ENCODE measurements at regions not wholly inside any gene's neighbourhood (a gene's known extent, or its start where the extent isn't known, plus 50 kb on each side); places are given as distances from the start of the nearest gene placed in this dataset.

GRCh38 chr14:58992935-58993334 is 195.5 kb upstream of the DAAM1 start:
- H3K36me3 Mint-ChIP-seq: 0 out of 2 replicates have a peak, but pooled peaks cover 3% of the 10 kb centered on the region
- no peak for ATAC-seq
- H3K27ac Mint-ChIP-seq: no peak overlapping the region
- TF ChIP-seq TP53 (CRISPR knock-in tag; IDR thresholded peaks at IDR 0.05): no peak
- no peak for TF ChIP-seq ATF1 (CRISPR knock-in tag; IDR thresholded peaks at IDR 0.05)
- no peak for TF ChIP-seq NFYB (CRISPR knock-in tag; conservative IDR thresholded peaks at IDR 0.05; ENCODE audit: low read depth)
- TF ChIP-seq ZNF219 (CRISPR knock-in tag; IDR thresholded peaks at IDR 0.05; ENCODE audit: borderline replicate concordance): no peak
- TF ChIP-seq NR3C1 (CRISPR knock-in tag; conservative IDR thresholded peaks at IDR 0.05; ENCODE audit: low read depth): no peak
- TF ChIP-seq SP1 (CRISPR knock-in tag; conservative IDR thresholded peaks at IDR 0.05): no peak
- no peak for TF ChIP-seq SOX15 (CRISPR knock-in tag; IDR thresholded peaks at IDR 0.05)
- TF ChIP-seq, protein P1, sequence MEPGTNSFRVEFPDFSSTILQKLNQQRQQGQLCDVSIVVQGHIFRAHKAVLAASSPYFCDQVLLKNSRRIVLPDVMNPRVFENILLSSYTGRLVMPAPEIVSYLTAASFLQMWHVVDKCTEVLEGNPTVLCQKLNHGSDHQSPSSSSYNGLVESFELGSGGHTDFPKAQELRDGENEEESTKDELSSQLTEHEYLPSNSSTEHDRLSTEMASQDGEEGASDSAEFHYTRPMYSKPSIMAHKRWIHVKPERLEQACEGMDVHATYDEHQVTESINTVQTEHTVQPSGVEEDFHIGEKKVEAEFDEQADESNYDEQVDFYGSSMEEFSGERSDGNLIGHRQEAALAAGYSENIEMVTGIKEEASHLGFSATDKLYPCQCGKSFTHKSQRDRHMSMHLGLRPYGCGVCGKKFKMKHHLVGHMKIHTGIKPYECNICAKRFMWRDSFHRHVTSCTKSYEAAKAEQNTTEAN (CRISPR knock-in tag; IDR thresholded peaks at IDR 0.05): no peak
- TF ChIP-seq, protein P2, sequence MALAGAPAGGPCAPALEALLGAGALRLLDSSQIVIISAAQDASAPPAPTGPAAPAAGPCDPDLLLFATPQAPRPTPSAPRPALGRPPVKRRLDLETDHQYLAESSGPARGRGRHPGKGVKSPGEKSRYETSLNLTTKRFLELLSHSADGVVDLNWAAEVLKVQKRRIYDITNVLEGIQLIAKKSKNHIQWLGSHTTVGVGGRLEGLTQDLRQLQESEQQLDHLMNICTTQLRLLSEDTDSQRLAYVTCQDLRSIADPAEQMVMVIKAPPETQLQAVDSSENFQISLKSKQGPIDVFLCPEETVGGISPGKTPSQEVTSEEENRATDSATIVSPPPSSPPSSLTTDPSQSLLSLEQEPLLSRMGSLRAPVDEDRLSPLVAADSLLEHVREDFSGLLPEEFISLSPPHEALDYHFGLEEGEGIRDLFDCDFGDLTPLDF (CRISPR knock-in tag; IDR thresholded peaks at IDR 0.05): no peak
- TF ChIP-seq, protein P3, sequence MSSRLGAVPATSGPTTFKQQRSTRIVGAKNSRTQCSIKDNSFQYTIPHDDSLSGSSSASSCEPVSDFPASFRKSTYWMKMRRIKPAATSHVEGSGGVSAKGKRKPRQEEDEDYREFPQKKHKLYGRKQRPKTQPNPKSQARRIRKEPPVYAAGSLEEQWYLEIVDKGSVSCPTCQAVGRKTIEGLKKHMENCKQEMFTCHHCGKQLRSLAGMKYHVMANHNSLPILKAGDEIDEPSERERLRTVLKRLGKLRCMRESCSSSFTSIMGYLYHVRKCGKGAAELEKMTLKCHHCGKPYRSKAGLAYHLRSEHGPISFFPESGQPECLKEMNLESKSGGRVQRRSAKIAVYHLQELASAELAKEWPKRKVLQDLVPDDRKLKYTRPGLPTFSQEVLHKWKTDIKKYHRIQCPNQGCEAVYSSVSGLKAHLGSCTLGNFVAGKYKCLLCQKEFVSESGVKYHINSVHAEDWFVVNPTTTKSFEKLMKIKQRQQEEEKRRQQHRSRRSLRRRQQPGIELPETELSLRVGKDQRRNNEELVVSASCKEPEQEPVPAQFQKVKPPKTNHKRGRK (CRISPR knock-in tag; IDR thresholded peaks at IDR 0.05; ENCODE audit: borderline replicate concordance): no peak
- no peak for TF ChIP-seq MAX (CRISPR knock-in tag; IDR thresholded peaks at IDR 0.05)
- no peak for TF ChIP-seq EMX1 (CRISPR knock-in tag; IDR thresholded peaks at IDR 0.05)
- peaks cover 27% of the 10 kb centered on the region for H3K9me3 Mint-ChIP-seq
- ChIA-PET CTCF (no interaction called here), POLR2A (no interaction called here)
- no peak overlapping the region for H3K4me3 Mint-ChIP-seq
- no peak for DNase-seq (ENCODE audit: low spot score)
- H3K27me3 Mint-ChIP-seq (ENCODE audit: low read depth): no peaks in the 10 kb centered on the region
- no peaks in the 10 kb centered on the region for H3K4me1 Mint-ChIP-seq

DNA sequence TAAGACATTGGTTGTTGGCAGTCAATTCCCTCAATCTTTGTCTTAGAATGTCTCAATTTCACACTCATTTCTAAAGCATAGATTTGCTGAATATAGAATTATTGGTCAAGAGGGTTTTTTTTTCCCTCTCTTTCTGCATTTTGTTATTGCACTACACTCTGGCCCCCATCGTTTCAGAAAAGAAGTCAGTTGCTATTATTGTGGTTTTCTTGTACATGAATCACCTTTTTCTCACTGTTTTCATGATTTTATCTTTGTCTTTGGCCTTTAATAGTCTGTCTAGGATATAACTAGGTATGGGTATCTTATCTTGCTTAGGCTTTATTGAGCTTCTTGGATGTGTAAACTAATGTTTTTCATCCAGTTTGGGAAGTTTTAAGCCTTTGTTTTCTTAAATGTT is 194.3 kb upstream of the DAAM1 start:
- H3K27ac Mint-ChIP-seq: no peak overlapping the region
- H3K9me3 Mint-ChIP-seq: peaks cover 28% of the 10 kb centered on the region
- H3K27me3 Mint-ChIP-seq (ENCODE audit: low read depth): no peaks in the 10 kb centered on the region
- H3K4me3 Mint-ChIP-seq: no peak overlapping the region
- TF ChIP-seq TEAD1 (CRISPR knock-in tag; IDR thresholded peaks at IDR 0.05) (no peak), ZBTB21 (CRISPR knock-in tag; IDR thresholded peaks at IDR 0.05; ENCODE audit: borderline replicate concordance) (no peak), E2F4 (CRISPR knock-in tag; IDR thresholded peaks at IDR 0.05; ENCODE audit: borderline replicate concordance, low read depth) (no peak), ZNF317 (CRISPR knock-in tag; IDR thresholded peaks at IDR 0.05; ENCODE audit: borderline replicate concordance, low read depth) (no peak), OVOL2 (CRISPR knock-in tag; IDR thresholded peaks at IDR 0.05; ENCODE audit: borderline replicate concordance) (no peak), ETV6 (CRISPR knock-in tag; IDR thresholded peaks at IDR 0.05) (no peak), NR2C2 (CRISPR knock-in tag; IDR thresholded peaks at IDR 0.05) (no peak), HMGA2 (CRISPR knock-in tag; IDR thresholded peaks at IDR 0.05) (no peak), FOXJ3 (CRISPR knock-in tag; IDR thresholded peaks at IDR 0.05; ENCODE audit: borderline replicate concordance) (no peak), KAT7 (CRISPR knock-in tag; IDR thresholded peaks at IDR 0.05; ENCODE audit: borderline replicate concordance) (no peak), GTF2I (CRISPR knock-in tag; conservative IDR thresholded peaks at IDR 0.05) (no peak), EMX1 (CRISPR knock-in tag; IDR thresholded peaks at IDR 0.05) (no peak)
- TF ChIP-seq, protein P4, sequence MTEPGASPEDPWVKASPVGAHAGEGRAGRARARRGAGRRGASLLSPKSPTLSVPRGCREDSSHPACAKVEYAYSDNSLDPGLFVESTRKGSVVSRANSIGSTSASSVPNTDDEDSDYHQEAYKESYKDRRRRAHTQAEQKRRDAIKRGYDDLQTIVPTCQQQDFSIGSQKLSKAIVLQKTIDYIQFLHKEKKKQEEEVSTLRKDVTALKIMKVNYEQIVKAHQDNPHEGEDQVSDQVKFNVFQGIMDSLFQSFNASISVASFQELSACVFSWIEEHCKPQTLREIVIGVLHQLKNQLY (CRISPR knock-in tag; IDR thresholded peaks at IDR 0.05): no peak
- TF ChIP-seq, protein P5, sequence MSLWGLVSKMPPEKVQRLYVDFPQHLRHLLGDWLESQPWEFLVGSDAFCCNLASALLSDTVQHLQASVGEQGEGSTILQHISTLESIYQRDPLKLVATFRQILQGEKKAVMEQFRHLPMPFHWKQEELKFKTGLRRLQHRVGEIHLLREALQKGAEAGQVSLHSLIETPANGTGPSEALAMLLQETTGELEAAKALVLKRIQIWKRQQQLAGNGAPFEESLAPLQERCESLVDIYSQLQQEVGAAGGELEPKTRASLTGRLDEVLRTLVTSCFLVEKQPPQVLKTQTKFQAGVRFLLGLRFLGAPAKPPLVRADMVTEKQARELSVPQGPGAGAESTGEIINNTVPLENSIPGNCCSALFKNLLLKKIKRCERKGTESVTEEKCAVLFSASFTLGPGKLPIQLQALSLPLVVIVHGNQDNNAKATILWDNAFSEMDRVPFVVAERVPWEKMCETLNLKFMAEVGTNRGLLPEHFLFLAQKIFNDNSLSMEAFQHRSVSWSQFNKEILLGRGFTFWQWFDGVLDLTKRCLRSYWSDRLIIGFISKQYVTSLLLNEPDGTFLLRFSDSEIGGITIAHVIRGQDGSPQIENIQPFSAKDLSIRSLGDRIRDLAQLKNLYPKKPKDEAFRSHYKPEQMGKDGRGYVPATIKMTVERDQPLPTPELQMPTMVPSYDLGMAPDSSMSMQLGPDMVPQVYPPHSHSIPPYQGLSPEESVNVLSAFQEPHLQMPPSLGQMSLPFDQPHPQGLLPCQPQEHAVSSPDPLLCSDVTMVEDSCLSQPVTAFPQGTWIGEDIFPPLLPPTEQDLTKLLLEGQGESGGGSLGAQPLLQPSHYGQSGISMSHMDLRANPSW (CRISPR knock-in tag; conservative IDR thresholded peaks at IDR 0.05; ENCODE audit: low read depth): no peak
- TF ChIP-seq, protein P6, sequence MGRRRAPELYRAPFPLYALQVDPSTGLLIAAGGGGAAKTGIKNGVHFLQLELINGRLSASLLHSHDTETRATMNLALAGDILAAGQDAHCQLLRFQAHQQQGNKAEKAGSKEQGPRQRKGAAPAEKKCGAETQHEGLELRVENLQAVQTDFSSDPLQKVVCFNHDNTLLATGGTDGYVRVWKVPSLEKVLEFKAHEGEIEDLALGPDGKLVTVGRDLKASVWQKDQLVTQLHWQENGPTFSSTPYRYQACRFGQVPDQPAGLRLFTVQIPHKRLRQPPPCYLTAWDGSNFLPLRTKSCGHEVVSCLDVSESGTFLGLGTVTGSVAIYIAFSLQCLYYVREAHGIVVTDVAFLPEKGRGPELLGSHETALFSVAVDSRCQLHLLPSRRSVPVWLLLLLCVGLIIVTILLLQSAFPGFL (CRISPR knock-in tag; IDR thresholded peaks at IDR 0.05; ENCODE audit: borderline replicate concordance): no peak
- DNase-seq (ENCODE audit: low spot score): no peak
- POLR2A ChIA-PET: no interaction called here
- no peaks in the 10 kb centered on the region for H3K4me1 Mint-ChIP-seq
- CTCF ChIA-PET: no interaction called here
- no peak for ATAC-seq
- no peaks in the 10 kb centered on the region for H3K36me3 Mint-ChIP-seq
